GM21529 (cell line): ENCODE measurements at regions not wholly inside any gene's neighbourhood (a gene's known extent, or its start where the extent isn't known, plus 50 kb on each side); places are given as distances from the start of the nearest gene placed in this dataset.

Source experiments
- ATAC-seq: cut with Tn5 transposase; IDR thresholded peaks from one replicate; pipeline ENCODE4 v1.9.1; 2021; ENCODE audit not compliant: unreplicated experiment

- ATAC-seq: no peak
These were observed 58.3 kb downstream of the TRIML1 start for GRCh38 chr4:188197566-188197965.

DNA sequence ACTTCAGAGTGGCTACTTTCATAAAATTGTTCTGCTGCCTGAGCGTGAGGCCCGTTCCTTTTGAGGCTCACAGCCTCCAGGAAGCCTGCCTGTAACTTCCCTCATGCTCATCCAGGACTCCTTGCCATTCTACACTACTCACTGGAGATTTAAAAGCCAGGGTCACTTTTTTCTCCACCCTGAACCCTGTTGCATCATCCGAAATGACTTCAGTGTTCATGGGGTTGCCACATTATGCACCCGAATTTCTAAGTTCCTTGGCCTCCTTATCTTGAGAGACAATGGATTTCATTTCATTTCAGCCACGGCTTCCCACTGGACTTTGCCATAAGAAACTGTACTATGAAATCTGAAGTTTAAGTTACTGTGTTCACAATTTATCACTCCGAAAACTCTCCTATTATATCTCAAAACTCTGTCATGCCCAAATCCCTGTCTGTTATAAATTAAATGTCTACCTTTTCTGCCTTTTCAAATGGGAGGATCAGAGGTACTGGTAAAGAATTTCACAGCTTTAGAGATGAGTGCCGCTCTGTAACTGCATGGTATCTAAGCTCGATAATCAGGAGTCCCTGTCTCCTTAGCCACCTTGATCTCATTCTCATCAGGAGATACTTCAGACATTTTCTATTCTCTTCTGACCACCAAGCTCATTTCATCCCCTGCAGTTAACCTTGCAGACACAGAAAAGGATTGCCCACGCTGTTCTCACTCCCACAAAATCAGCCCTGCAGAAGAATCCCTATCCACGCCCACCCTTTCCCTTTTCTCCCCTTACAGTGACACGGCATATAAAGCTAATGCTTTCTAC, 59.9 kb downstream of the TRIML1 start:
- no peak for ATAC-seq

GRCh38 chr4:188201851-188202250, 62.6 kb downstream of the TRIML1 start:
- ATAC-seq: no peak

- no peak for ATAC-seq
These were observed 67.5 kb downstream of the TRIML1 start for GRCh38 chr4:188206783-188207182.

- no peak for ATAC-seq
These were observed 75.6 kb downstream of the TRIML1 start for GRCh38 chr4:188214861-188215260.

DNA sequence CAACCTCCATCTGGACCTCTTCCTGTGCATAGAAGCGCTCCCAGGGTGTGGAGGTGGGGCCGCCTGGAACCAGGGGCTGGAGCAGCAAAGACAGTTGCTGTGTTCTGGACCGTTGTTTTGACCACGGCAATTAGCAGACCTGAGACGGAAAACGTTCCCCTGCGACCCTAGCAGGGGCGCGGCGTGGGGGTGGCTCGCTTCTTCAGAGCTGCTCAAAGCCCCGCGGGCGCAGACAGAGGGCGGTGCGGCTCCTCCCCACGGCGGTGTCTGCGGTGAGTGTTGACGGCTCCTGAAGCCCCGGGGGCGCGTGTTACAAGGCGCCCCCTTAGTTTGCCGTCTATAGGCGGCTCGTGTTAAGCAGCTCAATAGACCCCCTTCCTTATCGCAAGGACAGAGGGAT, 79.2 kb downstream of the TRIML1 start:
- ATAC-seq: no peak

DNA sequence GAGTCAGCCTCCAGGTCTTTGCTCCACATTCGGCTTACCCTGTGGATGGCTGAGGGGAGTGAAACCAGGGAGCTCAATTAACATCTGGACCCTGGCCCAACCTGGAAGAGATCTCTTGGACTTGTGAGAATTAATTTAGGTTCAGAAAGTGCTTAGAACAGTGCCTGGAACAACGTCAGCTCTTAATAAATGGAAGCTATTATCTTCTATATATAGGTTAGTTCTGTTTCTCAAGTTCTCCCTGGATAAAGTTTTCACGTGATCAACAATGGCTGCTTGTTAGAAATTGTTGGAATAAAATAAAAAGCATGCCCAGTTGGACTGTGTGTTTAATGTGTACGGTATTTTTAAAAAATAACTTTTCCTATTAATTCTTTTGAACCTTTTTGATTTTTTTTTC, 80.8 kb downstream of the TRIML1 start:
- ATAC-seq: no peak

- ATAC-seq: no peak
These were observed 81.8 kb downstream of the TRIML1 start for GRCh38 chr4:188221090-188221489.

DNA sequence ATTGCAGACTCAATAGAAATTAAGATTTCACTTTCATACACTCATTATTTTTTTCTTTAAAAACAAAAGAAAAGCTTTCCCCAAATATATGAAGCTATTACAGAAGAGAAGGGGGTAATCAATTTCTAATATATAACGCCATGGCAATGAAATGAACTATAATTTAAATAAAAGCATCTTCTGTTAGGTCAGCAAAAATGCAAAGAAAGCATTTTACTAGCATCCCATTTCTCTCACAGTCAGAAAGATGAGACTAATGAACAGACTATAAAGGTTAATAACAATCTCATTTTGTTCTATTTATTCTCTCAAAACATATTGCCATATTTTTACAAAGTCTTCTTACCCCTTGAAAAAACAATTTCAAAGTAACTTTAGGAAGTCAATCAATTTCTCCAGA, 89.0 kb downstream of the TRIML1 start:
- no peak for ATAC-seq

GRCh38 chr4:188232428-188232827, 93.2 kb downstream of the TRIML1 start:
- ATAC-seq: no peak

DNA sequence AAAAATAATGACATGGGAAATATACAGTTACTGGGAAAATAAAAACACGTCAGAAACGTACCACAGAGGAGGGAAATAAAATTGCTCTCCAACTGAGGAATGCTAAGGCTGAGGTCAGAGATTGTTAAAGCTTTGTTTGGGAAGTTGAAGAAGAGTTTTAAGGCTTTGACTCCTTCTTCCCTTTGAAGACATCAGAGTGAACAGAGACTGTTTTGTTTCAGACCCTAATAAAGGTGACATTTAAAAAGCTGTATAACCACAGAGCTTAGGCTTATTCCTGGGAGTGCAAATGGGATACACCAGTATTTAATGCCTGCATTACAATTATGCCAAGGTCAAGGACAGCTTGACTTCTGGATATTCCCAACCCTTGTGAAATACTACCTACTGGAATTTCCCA, 102.8 kb downstream of the TRIML1 start:
- no peak for ATAC-seq

DNA sequence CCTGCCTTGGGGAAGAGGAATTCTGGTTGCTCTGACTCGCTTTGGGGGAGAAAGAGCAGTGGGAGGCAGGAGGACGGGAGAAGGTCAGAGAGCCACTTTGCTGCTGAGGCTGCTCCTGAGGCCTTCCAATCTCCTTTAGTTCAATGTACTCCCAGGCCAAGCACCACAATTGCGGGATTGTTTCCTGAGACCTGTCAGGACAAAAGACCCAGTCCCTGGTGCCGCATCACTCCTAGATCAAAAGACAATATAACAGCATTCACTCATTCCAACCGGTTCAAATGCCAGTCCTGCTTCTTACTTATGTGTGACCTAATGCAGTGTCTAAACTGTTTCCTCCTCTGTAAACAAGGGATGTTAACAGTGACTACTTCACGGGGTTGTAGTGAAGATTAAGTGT, 106.4 kb downstream of the TRIML1 start:
- ATAC-seq: no peak

DNA sequence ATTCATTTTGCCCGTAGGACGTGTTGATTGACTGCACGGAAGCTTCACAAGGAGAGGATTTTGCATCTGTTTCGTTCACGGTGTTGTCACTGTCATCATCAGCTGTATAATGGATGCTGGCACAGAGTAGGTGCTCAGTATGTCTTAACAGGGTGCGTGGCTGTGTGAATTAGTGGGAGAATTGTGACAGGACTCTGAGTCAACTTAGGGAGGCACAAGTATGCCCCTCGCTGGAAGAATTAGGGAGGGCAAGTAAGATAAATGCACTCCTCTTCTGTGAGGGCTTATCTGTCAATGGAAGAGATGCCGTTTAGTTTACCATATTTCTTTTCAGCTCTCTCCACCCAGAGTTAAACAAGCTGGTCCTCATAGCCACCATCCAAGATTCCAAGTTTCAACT, 107.2 kb downstream of the TRIML1 start:
- no peak for ATAC-seq

GRCh38 chr4:188254211-188254610, 115.0 kb downstream of the TRIML1 start:
- ATAC-seq: no peak

DNA sequence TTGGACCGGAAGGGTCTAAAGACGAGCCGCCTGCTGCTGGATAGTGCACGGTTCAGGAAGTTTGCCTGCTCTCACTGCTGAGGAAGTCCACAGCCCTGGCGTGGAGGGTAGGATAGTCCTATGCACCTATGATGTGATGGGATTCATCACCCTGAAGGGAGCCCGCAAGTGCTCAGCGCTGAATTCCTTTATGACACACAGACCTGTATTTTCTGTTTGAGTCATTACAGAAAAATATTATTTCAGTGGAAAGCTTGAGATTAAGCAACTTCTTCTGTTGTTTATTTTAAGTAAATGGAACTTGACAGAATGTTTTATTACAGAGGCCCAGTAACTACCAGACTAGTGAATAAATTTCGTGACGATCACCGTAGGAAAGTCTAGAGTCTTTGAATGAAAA, 123.2 kb downstream of the TRIML1 start:
- ATAC-seq: no peak

DNA sequence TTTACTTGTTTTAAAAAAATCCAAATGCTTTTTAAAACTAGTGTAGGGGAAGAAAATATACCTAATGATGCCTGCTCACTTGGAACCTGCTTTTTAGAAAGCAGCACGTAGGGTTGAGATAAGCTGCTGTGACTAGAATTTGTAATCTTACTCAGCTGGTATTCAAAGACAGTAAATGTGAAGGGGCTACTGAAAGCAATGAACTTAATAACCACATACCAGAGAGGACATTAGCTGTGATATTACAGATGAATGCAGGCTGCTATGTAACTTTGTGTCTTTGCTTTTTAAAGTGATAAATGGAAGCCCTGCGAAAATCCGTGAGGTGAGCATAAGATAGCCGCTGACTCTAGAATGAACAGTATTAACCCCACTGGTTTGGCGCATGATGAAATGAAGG, 124.1 kb downstream of the TRIML1 start:
- ATAC-seq: no peak

GRCh38 chr4:188266386-188266785, 127.1 kb downstream of the TRIML1 start:
- ATAC-seq: no peak

DNA sequence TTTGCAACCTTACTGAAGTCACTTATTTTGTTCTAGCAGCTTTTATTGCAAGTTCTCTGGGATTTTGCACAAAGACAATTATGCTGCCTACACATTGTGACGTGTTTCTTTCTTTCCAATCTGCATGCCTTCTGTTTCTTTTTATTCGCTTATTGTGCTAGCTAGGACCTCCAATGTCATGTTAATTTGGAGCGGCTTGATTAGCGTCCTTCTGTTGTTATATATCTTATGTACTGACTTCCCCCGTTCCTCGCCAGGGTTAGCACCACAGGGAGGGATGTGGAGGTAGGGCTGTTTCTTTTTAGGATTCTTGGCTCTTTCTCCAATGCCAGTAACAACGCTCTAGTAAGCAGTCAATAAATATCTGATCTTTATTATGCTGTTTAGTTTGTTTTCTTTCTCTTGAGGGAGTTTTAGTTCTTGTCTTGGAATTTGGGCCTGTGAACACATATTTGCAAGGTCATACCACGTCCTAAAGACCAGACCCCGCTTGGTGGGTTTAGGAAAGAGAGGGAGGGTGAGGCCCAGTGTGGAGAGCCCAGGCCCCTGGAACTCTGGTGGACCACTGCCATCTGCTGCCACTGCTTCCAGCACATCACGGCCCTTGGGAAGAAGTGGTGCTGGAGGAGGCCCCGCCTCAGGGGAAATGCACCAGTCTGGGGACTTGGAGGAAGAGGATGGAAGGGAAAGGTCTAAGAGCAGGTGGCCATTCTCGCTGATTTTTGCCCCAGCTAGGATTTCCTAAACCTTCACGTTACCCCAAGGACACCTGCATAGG, 129.1 kb downstream of the TRIML1 start:
- no peak for ATAC-seq

DNA sequence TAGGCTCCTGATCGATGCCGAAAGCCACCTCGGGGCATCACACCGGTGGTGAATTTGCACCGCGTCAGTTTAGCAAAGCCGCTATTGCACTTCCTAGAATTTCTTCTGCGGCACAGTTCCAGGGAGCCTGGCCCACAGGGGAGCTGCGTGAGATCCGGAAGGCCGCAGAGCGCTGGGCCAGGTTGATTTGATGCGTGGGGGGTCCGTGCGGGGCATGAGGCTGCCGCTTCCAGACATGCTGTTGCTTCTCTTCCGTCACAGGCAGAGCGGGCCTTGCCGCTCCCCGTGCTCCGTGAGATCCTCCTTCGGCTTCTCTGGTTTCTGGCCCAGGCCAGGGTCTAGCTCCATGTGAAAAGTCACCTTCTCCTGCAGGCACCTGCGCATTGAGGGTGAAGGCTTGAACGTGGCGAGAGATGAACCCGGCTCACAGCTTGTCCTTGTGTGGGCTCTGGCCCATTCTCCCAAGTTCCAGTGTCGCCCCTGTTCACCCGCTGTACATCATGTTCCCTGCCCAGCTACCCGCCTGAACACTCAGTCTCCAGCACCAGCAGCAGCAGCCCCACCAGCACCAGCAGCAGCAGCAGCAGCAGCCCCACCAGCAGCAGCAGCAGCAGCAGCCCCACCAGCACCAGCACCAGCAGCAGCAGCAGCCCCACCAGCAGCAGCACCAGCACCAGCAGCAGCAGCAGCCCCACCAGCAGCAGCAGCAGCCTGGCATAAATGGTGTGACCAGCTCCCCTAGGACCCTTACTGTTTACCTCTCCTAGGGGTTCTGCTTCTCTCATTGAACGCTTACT, 131.2 kb downstream of the TRIML1 start:
- no peak for ATAC-seq

DNA sequence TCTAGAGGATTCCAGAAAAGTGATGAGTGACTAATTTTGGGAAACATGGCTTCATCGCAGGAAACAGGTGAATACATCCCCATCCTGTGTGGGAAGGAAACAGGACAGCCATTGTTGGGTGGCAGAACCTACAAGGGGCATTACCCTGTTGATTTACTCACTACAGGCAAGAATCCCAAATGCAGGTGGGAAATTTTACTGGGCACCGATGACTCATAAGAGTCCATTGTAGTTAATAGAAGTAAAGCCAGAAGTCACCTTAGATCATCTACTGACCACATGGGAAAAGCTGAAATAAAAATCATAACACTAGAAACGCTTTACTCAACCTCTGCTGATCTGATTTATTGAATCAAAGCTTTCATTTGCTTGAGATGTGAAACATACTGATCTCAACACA, 136.4 kb downstream of the TRIML1 start:
- no peak for ATAC-seq

DNA sequence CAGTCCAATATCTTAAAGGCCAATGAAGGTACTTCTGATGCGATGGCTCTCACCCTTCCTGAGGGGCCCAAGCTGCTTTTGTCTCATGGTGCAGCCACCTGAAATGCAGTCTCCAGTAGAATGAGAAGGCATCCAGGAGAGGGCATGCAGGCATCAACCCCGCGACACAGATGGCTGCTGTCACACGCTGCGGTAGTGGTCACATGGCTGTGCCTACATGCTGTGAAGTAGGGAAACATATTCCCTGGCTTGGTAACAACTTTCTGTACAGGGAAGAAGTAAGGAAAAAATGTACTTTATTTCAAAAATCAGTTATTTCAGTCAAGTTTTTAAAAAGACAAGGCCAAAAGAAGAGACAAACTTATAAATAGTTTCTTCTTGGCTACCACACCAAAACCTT, 139.9 kb downstream of the TRIML1 start:
- no peak for ATAC-seq
